ENCODE measurements at regions not wholly inside any gene's neighbourhood (a gene's known extent, or its start where the extent isn't known, plus 50 kb on each side); places are given as distances from the start of the nearest gene placed in this dataset.

DNA sequence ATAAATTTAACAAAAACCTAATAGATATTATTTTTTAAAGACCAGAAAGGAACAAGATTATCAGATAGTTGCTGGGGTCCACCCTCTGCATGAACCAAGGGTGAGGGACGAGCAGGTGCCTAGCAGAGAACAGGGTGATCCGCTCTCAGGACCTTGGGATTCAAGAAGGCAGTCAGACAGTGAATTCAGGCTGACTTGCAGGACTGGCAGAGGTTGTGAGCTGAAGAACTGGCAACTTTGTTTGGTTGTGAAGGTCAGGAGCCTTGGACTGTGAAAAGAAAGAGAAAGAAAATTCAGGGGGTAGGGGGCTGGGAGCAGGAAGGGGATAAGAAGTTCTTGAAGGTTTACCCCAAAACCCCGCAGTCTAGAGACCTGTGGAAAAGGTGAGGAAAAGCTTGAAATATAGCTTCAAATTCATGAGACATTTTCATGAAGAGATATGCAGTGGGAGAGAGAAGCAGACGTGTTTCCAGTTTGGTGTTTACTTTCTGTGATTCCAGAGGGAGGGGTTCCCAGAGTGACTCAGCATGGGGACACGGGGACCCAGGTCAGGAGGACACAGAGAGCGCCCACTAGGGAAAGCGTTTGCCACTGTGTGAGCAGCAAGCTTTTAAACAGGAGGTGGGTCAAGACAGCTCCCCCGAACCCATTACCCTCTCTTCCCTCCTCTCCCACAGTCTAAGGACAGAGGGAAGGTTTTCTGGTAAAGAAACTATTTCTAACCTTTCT, 217.2 kb upstream of the UMPS start:
- no peaks in the 10 kb centered on the region for H3K36me3 ChIP-seq
- H3K9me3 ChIP-seq: no peaks in the 10 kb centered on the region
- no peaks in the 10 kb centered on the region for H3K27me3 ChIP-seq
- no peaks in the 10 kb centered on the region for H3K4me1 ChIP-seq
- no peak overlapping the region for H3K27ac ChIP-seq
- TF ChIP-seq, protein P1, sequence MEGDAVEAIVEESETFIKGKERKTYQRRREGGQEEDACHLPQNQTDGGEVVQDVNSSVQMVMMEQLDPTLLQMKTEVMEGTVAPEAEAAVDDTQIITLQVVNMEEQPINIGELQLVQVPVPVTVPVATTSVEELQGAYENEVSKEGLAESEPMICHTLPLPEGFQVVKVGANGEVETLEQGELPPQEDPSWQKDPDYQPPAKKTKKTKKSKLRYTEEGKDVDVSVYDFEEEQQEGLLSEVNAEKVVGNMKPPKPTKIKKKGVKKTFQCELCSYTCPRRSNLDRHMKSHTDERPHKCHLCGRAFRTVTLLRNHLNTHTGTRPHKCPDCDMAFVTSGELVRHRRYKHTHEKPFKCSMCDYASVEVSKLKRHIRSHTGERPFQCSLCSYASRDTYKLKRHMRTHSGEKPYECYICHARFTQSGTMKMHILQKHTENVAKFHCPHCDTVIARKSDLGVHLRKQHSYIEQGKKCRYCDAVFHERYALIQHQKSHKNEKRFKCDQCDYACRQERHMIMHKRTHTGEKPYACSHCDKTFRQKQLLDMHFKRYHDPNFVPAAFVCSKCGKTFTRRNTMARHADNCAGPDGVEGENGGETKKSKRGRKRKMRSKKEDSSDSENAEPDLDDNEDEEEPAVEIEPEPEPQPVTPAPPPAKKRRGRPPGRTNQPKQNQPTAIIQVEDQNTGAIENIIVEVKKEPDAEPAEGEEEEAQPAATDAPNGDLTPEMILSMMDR (IDR thresholded peaks at IDR 0.05): no peak
- no peak overlapping the region for H3K4me3 ChIP-seq
- no peak for DNase-seq (ENCODE audit: low spot score)

DNA sequence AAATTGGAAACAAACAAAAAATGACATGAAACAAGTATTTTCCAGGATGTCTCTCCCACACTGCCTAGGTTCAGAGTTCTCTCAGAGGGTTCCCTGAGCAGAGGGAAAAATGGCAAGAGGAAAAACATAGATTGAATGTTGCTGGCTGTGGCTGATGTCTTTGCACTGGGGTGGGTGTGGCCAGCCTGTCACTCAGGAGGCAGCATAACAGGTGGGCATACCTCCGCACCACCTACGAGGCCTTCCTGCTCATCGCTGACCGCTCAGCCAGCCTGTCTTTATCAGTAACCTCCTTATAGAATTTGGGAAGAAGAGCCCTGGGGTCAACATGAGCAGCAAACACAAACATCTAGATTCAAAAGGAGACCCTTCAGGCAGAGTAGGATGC, 216.6 kb upstream of the UMPS start:
- Histone ChIP-seq H3K27ac (no peak overlapping the region), H3K4me1 (no peaks in the 10 kb centered on the region), H3K27me3 (no peaks in the 10 kb centered on the region), H3K36me3 (no peaks in the 10 kb centered on the region), H3K9me3 (no peaks in the 10 kb centered on the region), H3K4me3 (no peak overlapping the region)
- TF ChIP-seq, protein P1 (IDR thresholded peaks at IDR 0.05): no peak
- DNase-seq (ENCODE audit: low spot score): no peak

DNA sequence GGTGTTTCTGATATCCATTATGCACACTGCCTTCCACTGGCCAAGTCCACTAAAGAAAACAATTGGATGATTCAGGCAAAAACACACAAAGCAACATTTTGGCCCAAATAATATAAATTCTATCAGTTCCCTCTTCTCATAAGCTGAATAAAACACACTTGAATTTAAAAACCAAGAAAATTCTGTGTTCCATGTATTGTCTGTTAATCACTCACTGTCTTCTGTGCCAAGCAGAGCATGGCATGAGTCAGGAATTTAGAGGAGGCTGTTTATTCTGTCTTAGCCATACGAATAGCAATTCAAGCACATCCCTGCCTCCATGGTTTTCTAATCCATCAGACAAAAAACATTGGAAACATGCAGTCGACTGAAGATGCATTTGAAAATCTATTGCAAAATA, 215.6 kb upstream of the UMPS start:
- DNase-seq (ENCODE audit: low spot score): no peak
- Histone ChIP-seq H3K4me3 (no peak overlapping the region), H3K27me3 (no peaks in the 10 kb centered on the region), H3K9me3 (no peaks in the 10 kb centered on the region), H3K36me3 (no peaks in the 10 kb centered on the region), H3K27ac (no peak overlapping the region), H3K4me1 (no peaks in the 10 kb centered on the region)
- TF ChIP-seq, protein P1 (IDR thresholded peaks at IDR 0.05): no peak

DNA sequence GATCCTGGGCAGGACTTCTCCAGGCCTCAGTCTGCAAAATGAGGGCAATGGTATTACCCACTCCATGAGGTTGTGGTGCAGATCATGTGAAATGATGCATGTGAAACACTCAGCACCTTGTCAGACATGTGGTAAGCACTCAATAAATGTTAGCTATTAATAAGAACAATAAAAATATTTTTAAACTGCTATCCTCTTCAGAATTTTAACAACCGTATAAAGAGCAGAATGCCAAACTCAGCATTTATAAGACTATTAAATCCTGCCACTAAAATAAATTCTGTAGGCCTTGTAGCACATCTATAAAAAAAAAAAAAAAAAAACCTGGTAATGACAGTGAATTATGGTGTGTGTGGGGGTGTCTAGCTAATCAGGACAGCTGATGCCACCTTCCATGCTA, 213.9 kb upstream of the UMPS start:
- Histone ChIP-seq H3K4me3 (no peak overlapping the region), H3K36me3 (no peaks in the 10 kb centered on the region), H3K27me3 (no peaks in the 10 kb centered on the region), H3K9me3 (no peaks in the 10 kb centered on the region), H3K4me1 (no peaks in the 10 kb centered on the region), H3K27ac (no peak overlapping the region)
- DNase-seq (ENCODE audit: low spot score): no peak
- TF ChIP-seq, protein P1 (IDR thresholded peaks at IDR 0.05): no peak

DNA sequence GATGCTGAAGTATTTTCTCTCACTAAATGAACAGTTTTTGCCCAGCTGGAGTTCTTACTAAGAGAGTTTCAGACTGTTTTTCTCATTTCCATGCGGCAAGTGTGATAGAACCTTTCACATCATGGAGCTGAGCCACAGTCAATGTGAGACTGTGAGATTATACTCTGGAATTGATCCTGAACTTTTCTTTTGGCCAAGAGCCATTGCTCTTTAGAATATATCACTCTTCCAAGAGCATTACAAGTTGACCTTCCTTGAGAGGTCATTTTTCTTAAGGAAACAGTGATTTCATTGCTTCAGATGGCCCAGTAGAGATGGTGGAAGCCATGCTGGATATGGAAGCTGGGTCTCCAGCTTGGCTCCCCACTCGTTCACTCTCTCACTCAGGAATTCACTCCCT, 212.9 kb upstream of the UMPS start:
- no peak overlapping the region for H3K27ac ChIP-seq
- no peaks in the 10 kb centered on the region for H3K4me1 ChIP-seq
- TF ChIP-seq, protein P1 (IDR thresholded peaks at IDR 0.05): no peak
- H3K9me3 ChIP-seq: no peaks in the 10 kb centered on the region
- H3K4me3 ChIP-seq: no peak overlapping the region
- H3K36me3 ChIP-seq: no peaks in the 10 kb centered on the region
- H3K27me3 ChIP-seq: no peaks in the 10 kb centered on the region
- DNase-seq (ENCODE audit: low spot score): no peak

DNA sequence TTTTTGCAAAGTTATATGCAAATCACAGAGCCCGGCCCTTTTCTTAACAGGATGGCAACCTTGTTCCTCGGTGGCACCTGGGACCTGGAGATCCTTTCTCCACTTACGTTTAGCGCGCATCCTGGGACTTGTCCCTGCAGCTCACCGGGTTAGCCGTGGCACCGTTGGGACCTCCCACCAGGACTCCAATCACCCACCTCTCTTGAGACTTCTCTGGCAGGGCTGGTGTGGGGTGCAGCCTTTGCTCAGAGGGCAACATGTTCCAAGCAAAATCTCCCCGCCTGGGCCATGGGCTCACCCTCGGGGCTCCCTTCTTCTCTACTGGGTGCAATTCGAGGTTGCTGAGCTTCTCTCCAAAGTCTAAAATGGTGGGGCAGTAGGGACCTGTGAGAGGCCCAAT, 211.9 kb upstream of the UMPS start:
- Histone ChIP-seq H3K36me3 (no peaks in the 10 kb centered on the region), H3K9me3 (no peaks in the 10 kb centered on the region), H3K27me3 (no peaks in the 10 kb centered on the region), H3K4me1 (no peaks in the 10 kb centered on the region), H3K27ac (no peak overlapping the region), H3K4me3 (no peak overlapping the region)
- no peak for DNase-seq (ENCODE audit: low spot score)
- TF ChIP-seq, protein P1 (IDR thresholded peaks at IDR 0.05): no peak

Data from right atrium auricular region (tissue), 2 donors.